ENCODE measurements at regions not wholly inside any gene's neighbourhood (a gene's known extent, or its start where the extent isn't known, plus 50 kb on each side); places are given as distances from the start of the nearest gene placed in this dataset.
"Not testable (repeated sequence)": the region's sequence is repeated elsewhere in the genome, so short reads cannot be mapped to it uniquely, and the experiment has no call there.

DNA sequence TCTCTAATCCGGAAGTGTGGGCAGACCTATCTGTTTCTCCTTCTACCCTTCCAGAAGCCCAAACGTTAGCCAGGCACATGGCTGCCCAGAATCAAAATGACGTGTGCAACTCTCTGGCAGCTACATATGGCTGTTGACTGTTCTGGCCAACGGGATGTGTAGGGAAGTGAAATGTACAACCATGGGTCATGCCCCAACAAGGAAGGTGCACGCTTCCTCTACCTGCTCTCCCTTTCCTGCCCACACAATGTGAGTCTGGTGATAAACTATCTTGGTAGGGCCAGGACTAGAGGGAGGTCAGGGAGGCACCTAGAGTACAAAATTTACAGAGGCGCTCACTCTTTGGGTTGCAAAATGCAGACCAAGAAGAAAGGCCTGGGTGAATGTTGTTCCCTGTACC is 495.9 kb upstream of the PROK2 start:
- no peak for DNase-seq (ENCODE audit: low read depth in 2 of 2)

GRCh38 chr3:72279631-72280041 is 494.7 kb upstream of the PROK2 start:
- DNase-seq (ENCODE audit: low read depth in 2 of 2), result no peak

- DNase-seq (ENCODE audit: low read depth in 2 of 2), result no peak
Measured at GRCh38 chr3:72279068-72279604, 494.2 kb upstream of the PROK2 start.

GRCh38 chr3:72278349-72279067 is 493.6 kb upstream of the PROK2 start:
- DNase-seq (ENCODE audit: low read depth in 2 of 2), result no peak

DNA sequence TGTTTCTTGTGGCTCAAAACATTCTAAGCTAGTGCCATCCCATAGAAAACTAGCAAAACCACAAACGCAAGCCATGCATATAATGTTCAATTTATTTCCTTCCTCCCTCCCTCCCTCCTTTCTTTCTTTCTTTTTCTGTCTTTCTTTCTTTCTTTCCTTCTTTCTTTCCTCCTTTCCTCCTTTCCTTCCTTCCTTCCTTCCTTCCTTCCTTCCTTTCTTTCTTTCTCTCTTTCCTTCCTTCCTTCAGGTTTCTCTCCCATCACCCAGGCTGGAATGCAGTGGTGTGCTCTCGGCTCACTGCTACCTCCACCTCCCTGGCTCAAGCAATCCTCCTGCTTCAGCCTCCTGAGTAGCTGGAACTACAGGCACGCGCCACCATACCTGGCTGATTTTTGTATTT is 492.8 kb upstream of the PROK2 start:
- no peak for DNase-seq (ENCODE audit: low read depth in 2 of 2)

DNA sequence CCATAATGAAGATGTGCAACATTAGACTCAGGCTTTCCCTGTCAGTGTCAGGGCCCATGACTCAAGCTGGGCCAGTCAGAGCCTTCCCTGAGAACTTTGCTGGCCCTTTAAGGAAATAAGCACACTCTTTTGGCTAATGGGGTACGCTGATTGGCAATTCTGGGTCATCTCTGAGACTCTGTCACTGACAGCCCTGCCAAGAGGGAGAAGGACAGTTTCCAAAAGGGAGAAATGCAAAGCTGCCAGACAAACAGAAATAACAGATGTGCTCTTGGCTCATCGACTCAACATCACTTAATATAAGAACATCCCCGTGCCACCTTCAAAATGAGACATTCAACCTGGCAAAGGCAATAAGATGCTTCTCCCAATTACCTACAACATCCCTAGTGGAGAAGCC is 491.9 kb upstream of the PROK2 start:
- no peak for DNase-seq (ENCODE audit: low read depth in 2 of 2)

- DNase-seq (ENCODE audit: low read depth in 2 of 2), result no peak
Measured at GRCh38 chr3:72275331-72275751, 490.4 kb upstream of the PROK2 start.

DNA sequence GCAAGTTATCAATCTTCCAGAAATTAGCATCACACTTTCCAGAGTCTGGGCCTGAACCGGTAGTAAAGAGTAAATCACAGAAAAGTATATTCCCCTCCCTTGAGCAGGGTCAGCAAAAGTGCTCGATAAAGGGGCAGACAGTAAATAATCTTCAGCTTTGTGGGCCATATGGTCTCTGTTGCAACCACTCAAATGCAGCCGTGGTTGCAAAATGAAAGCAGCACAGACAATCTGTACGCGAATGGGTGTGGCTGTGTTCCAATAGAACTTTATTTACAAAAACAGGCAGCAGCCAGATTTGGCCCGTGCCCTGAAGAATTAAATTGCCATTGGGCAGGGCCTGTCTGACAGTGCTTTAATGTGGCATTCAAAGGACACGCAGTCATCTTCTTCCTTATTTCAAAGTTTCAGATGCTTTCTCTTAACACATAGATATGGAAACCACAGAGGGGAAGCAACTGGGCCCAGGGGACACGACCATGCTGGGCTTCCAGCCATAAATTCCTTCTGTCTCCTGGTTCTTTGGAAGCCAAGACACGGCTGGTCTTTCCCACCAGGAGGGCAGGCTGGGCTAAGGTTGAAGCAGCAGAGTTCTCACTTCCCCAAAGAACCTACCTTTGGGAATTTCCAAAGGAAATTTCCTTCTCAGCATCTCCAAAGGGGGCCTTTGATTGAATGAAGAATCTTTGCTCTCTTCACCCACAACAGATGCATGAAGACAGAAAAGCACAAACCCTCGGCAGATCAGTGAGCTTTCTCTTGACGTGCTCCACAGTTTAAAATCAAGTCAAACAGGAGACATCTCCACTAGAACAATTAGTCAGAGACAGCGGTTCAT is 489.8 kb upstream of the PROK2 start:
- no peak for DNase-seq (ENCODE audit: low read depth in 2 of 2)

DNA sequence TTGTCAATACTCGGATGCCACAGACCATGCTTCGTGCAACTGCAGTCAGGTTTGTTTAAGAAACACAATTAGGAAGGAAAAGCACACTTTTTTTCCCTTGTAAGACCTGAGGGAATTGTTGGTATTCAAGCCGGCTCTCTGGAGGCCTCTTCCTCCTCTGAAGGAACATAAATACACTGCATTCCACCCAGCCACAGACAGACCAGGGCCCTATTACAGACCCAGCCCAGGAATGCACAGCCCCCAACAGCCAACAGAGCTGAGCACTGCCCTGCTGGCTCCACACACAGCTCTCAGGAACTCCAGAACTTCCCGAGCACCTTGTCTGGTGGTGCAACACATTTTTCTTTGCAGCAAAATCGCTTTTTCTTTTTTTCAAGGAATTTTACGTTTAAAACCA is 488.7 kb upstream of the PROK2 start:
- no peak for DNase-seq (ENCODE audit: low read depth in 2 of 2)

GRCh38 chr3:72272356-72272755 is 487.4 kb upstream of the PROK2 start:
- no peak for DNase-seq (ENCODE audit: low read depth in 2 of 2)

DNA sequence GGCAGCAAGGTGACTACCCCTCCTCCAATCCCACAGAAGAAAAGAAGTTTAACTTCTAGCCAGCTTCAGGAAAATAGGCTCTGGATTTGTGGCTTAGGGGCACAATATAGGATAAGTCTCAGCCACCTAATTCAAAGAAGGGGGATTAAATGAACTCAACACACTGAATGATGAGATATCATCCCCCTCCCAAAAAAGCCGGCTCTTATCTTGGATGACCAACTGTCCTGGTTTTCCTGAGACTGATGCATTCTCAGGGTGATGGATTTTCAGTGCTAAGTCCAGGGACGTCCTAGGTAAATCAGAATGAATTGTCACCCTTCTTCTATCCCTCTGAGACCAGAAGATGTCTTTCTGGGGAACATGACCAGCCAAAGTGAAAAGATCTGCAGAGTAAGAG is 487.0 kb upstream of the PROK2 start:
- no peak for DNase-seq (ENCODE audit: low read depth in 2 of 2)

DNA sequence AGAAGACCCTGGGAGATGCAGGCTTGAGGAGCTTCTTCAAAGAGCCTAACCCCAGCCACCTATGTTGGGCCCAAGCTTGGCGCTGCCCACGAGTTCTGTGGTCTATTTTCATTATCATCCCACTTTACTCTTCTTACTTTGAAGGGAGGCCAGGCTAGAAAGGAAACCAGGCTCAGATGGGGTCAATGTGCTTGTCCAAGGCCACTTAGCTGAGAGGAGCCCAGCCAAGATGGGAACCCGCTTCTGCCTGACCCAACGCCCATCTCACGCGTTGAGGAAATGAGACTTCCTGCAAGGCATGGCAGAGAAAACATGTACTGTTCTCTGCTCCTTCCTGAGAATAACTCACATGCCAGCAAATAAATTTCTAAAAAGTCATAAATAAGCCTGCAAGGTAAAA is 486.3 kb upstream of the PROK2 start:
- DNase-seq (ENCODE audit: low read depth in 2 of 2), result no peak

- DNase-seq (ENCODE audit: low read depth in 2 of 2), result no peak
Measured at GRCh38 chr3:72270730-72271129, 485.8 kb upstream of the PROK2 start.

DNA sequence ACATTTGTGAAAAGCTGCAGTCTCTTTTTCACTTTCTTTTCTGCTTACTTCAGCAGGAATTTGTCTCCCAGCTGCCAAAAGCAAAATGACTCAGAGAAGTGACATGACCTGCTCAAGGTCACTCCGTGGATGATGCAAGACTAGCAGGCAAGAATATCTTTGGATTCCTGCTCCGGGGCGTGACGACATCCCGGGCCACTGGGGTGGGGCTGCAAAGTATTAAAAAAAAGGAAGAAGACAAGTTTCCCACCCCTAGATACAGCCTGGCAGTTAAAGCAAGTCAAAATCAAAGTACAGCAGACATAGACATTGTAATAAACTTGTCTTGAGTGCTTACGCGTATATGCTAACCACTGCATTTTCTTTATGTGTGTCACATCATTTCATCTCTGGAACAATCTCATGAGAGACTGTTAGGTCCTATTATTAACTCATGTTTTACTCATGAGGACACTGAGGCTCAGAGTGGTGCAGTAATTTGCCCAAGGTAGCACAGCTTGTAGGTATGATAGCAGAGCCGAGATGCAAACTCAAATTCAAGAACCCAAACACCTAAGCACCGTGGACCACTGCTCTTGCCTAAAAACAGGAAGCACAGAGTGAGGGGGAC is 485.2 kb upstream of the PROK2 start:
- no peak for DNase-seq (ENCODE audit: low read depth in 2 of 2)

GRCh38 chr3:72269475-72269874 is 484.5 kb upstream of the PROK2 start:
- DNase-seq (ENCODE audit: low read depth in 2 of 2), result no peak

GRCh38 chr3:72266921-72267524 is 482.1 kb upstream of the PROK2 start:
- DNase-seq (ENCODE audit: low read depth in 2 of 2), result not testable (repeated sequence)

- no peak for DNase-seq (ENCODE audit: low read depth in 2 of 2)
Measured at GRCh38 chr3:72266016-72266370, 481.0 kb upstream of the PROK2 start.

DNA sequence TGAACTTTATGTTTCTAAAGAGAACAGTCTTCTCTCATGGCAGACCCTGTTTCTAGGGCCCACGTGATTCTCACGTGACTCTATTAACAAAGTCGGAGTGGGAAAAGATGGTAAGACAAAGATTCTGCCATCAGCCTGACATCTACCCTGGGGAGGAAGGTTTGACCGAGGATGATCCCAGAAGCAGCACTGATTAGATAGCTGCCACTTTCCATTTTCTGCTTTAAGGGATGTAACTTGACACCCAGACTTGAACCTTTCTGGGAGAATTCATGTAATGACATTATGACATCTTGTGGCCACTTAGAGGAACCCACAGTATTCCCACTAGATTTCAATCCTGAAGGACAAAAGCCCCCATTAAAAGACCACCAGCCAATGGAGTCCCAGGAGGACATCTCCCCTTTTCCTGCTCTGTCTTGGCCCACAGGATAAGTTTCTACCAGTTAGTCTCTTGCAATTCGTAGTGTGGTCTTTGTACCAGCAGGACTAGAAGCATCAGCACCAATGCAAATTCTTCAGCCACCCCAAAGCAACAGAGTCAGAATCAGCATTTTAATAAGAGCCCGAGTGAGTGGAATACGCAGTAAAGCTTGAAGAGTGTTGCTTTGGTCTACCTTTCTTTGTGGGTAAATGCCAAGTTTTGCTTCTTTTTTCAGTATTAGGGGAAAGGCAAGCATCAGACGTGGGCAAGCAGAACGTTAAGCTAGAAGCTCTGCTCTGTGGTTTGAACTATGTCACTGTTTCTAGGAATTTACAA is 480.5 kb upstream of the PROK2 start:
- DNase-seq (ENCODE audit: low read depth in 2 of 2), result no peak

DNA sequence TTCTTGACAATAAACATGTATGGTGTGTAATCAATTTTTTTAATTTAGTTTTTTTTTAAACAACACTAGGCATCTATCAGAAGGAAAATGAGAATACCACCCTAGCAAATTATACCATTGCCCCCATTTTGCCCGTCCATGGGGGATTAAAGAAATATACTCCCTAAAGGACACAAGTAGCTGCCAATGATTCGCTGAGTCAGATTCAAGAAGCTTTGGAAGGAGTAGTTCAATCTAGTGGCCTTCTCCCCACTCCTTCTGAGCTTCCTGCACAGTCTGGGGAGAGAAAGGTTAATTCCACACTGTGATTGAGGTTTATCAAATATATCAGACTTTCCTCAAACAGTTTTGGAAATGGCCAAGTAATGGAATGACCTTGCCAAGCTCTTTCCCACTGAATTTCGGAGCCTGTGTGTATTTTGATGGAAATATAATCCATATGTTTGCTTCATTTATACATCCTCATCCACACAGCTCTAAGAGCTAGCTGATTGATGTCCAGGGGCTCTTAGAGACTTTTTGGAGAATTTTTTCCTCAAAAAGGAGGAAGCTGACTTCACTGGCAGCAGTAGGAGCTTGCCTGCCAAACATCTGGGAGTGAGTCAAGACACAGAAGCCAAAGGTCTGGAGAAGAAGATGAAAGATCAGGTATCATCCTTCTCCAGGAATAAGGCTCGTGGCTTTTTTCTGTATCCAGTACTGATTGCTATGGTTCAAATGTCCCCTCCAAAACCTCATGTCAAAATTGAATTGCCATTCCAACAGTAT is 478.5 kb upstream of the PROK2 start:
- no peak for DNase-seq (ENCODE audit: low read depth in 2 of 2)

DNA sequence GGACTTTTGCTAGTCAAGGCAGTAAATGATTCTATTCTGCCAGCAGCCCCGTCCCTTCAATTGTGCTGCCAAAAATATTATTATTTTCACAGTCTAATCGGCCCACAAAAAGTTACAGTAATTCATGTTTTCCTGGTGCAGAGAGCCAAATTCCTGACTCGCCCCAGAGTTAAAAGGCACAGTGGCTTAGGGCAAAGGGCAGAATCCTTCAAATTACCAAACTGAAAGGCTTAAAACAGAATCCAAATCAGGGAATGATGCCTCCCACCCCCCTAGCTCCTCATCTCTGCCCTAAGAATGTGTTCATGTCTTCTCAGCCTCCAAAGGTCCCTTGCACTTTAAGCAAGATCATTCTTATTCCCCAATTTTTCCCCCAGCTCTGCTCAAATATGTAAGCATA is 477.8 kb upstream of the PROK2 start:
- no peak for DNase-seq (ENCODE audit: low read depth in 2 of 2)

Measured in stimulated activated CD8-positive, alpha-beta memory T cell treated with anti-CD3 and anti-CD28 coated beads, Interleukin-7, amount 100 ng/mL, for 1 hour (primary cell).